Peyer's patch (tissue), 4 donors: ENCODE measurements at regions not wholly inside any gene's neighbourhood (a gene's known extent, or its start where the extent isn't known, plus 50 kb on each side); places are given as distances from the start of the nearest gene placed in this dataset.

Source experiments
- POLR2A ChIP-seq, 2 donors: fragments of 450-650 bp; IDR thresholded peaks; one replicate each; pipeline ENCODE4 v1.5.1; 2017; ENCODE audit warnings: antibody characterized with exemption in 2 of 2, mild to moderate bottlenecking in 2 of 2, moderate library complexity in 2 of 2
- TF ChIP-seq, protein P1 (sequence below), 6 experiments: fragments of 450-650 bp in 4 of 6; fragments of 200-600 bp in 2 of 6; sonication (generic) in 1 of 6; IDR thresholded peaks; one replicate each; pipeline ENCODE4 v1.5.1; 2017 to 2019; ENCODE audit warnings: antibody characterized with exemption in 6 of 6, mild to moderate bottlenecking in 3 of 6, moderate library complexity in 1 of 6

DNA sequence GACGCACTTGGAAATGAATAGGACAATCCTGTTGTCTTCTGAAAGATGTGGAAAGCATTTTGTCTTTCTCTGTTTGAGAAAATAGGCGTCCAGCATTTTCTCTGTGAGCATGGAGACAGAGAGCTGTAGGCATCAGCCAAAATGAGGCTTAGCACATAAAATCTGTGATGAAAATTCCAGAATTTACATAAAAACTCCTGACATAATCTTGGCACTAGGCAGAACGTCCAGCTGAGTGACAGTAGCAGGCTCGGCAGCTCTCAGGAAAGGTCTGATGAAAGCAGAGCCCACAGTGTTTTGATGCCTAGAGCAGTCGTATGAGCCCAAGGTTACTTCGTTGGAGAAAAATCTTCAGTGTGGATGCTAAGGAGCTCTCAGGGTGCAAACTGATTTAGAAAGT lies 543.3 kb upstream of the MAP3K7 start:
- no peak for TF ChIP-seq POLR2A (IDR thresholded peaks at IDR 0.05)
- TF ChIP-seq, protein P1, sequence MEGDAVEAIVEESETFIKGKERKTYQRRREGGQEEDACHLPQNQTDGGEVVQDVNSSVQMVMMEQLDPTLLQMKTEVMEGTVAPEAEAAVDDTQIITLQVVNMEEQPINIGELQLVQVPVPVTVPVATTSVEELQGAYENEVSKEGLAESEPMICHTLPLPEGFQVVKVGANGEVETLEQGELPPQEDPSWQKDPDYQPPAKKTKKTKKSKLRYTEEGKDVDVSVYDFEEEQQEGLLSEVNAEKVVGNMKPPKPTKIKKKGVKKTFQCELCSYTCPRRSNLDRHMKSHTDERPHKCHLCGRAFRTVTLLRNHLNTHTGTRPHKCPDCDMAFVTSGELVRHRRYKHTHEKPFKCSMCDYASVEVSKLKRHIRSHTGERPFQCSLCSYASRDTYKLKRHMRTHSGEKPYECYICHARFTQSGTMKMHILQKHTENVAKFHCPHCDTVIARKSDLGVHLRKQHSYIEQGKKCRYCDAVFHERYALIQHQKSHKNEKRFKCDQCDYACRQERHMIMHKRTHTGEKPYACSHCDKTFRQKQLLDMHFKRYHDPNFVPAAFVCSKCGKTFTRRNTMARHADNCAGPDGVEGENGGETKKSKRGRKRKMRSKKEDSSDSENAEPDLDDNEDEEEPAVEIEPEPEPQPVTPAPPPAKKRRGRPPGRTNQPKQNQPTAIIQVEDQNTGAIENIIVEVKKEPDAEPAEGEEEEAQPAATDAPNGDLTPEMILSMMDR (IDR thresholded peaks at IDR 0.05): no peak
